GM21825 (cell line): ENCODE measurements at regions not wholly inside any gene's neighbourhood (a gene's known extent, or its start where the extent isn't known, plus 50 kb on each side); places are given as distances from the start of the nearest gene placed in this dataset.
"Not testable (repeated sequence)": the region's sequence is repeated elsewhere in the genome, so short reads cannot be mapped to it uniquely, and the experiment has no call there.

Experiments
- ATAC-seq: cut with Tn5 transposase; IDR thresholded peaks from one replicate; pipeline ENCODE4 v1.9.1; 2021; ENCODE audit warnings: mild to moderate bottlenecking, moderate library complexity; ENCODE audit not compliant: unreplicated experiment

GRCh38 chr15:22238959-22239805 lies 158.9 kb downstream of the OR4M2 start:
- ATAC-seq = not testable (repeated sequence)

GRCh38 chr15:22239806-22240180 lies 159.5 kb downstream of the OR4M2 start:
- no peak for ATAC-seq

- ATAC-seq = no peak
Measured at GRCh38 chr15:22240403-22240802, 160.1 kb downstream of the OR4M2 start.

- no peak for ATAC-seq
Measured at GRCh38 chr15:22240986-22241385, 160.7 kb downstream of the OR4M2 start.

- no peak for ATAC-seq
Measured at GRCh38 chr15:22241451-22241850, 161.1 kb downstream of the OR4M2 start.

GRCh38 chr15:22242311-22242710 lies 162.0 kb downstream of the OR4M2 start:
- ATAC-seq = not testable (repeated sequence)

- ATAC-seq = no peak
Measured at GRCh38 chr15:22243440-22244130, 163.3 kb downstream of the OR4M2 start.

- ATAC-seq = not testable (repeated sequence)
Measured at GRCh38 chr15:22249511-22249910, 169.2 kb downstream of the OR4M2 start.

- ATAC-seq = not testable (repeated sequence)
Measured at GRCh38 chr15:22250501-22251290, 170.4 kb downstream of the OR4M2 start.

GRCh38 chr15:22251422-22251821 lies 171.1 kb downstream of the OR4M2 start:
- no peak for ATAC-seq

- ATAC-seq = not testable (repeated sequence)
Measured at GRCh38 chr15:22252047-22252446, 171.7 kb downstream of the OR4M2 start.

GRCh38 chr15:22252521-22252920 lies 172.2 kb downstream of the OR4M2 start:
- ATAC-seq = not testable (repeated sequence)

- ATAC-seq = not testable (repeated sequence)
Measured at GRCh38 chr15:22253002-22253675, 172.8 kb downstream of the OR4M2 start.

- peak; percentile 92 for ATAC-seq
Measured at GRCh38 chr15:22253676-22254408, 173.5 kb downstream of the OR4M2 start.

GRCh38 chr15:22254409-22255045 lies 174.2 kb downstream of the OR4M2 start:
- peak; percentile 26 for ATAC-seq

GRCh38 chr15:22255606-22256005 lies 175.3 kb downstream of the OR4M2 start:
- ATAC-seq = not testable (repeated sequence)

- ATAC-seq = not testable (repeated sequence)
Measured at GRCh38 chr15:22256389-22257046, 176.2 kb downstream of the OR4M2 start.

GRCh38 chr15:22257047-22258008 lies 177.0 kb downstream of the OR4M2 start:
- ATAC-seq = no peak
